ENCODE measurements at regions not wholly inside any gene's neighbourhood (a gene's known extent, or its start where the extent isn't known, plus 50 kb on each side); places are given as distances from the start of the nearest gene placed in this dataset.

DNA sequence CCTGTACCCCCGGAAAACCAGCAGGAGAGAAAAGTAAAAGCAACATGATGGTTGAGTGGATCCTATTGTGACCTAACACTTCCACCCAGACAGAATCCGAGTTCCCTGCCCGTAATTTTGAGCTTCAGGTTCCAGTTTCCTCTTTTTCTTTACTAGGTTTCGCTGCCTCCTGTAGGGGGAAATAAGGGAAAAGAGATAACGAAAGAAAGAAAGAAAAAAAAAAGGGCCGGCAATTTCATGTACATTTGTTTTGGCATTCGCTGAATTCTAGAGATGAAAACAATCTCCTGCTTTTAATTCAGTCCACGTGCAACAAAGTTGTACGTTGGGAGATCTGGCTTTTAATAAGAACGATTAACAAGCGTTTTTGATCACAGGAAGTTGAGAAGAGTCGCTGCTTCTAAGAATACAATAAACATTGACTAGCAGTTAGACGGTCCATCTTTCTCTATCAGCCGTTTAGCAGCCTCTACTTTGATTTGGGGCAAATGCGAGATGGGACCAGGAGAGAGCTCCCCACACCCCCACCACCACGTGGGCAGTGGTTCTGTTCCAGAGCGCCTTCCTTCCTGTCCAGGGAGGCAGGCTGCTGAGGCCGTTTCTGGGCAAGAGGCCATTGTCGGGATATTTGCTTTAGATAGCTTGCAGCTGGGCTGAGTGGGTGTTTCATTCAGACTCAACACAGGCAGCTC is 155.9 kb upstream of the RUNX1 start:
- Mint-ChIP-seq H3K27me3 (ENCODE audit: low read depth) (no peaks in the 10 kb centered on the region), H3K36me3 (ENCODE audit: low read depth) (no peaks in the 10 kb centered on the region), H3K4me1 (ENCODE audit: low read depth) (peaks cover 27% of the 10 kb centered on the region), H3K4me3 (peak overlapping the region; percentile 81), H3K9me3 (peaks cover 5% of the 10 kb centered on the region), H3K27ac (peak overlapping the region; percentile 69)
- DNase-seq (ENCODE audit: low spot score), result no peak

- Mint-ChIP-seq H3K27me3 (ENCODE audit: low read depth) (no peaks in the 10 kb centered on the region), H3K9me3 (no peaks in the 10 kb centered on the region), H3K4me3 (no peak overlapping the region), H3K36me3 (ENCODE audit: low read depth) (no peaks in the 10 kb centered on the region), H3K27ac (no peak overlapping the region), H3K4me1 (ENCODE audit: low read depth) (peaks cover 27% of the 10 kb centered on the region)
- no peak for DNase-seq (ENCODE audit: low spot score)
Observed at GRCh38 chr21:35204125-35204524, 155.0 kb upstream of the RUNX1 start.

DNA sequence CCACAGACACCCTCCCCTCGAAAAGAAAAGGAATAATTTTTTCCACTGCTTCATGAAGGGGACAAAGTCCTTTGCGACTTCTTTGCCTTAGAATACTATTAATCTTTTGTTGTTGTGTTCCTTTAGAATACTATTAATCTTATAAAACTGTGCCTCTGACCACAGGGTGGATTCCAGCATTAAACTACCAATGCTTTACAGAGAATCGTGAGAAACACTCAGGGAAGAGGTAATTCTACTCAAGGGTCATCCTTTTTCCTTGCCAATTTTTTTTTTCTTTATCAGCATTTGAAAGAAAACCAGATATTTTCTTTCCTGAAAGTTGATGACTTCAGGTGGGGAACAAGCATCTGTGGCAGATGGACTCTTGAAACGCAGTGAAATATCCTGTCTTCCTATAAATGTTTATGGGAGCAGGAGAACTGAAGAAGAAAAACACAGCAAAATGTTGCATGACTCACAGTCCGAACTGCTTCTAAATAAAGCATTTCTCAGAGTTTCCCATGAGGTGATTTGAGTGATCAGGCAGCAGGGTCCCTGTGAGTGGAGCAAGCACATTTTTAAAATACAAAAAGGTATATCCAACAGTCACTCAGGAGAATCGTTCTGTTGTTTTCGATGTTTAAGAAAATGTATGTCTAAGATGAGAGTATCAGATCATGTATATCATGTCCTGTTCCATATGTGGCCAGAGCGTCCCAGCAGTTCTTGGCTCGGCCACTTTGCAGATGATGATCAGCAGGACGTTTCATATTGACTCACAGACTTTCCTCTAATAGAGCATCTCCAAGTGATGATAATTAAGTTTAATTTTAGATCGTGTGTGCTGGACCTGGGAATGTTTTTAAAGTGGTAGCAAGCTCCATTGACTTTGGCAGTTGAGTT is 154.2 kb upstream of the RUNX1 start:
- no peak overlapping the region for H3K27ac Mint-ChIP-seq
- no peak overlapping the region for H3K4me3 Mint-ChIP-seq
- no peak for DNase-seq (ENCODE audit: low spot score)
- H3K36me3 Mint-ChIP-seq (ENCODE audit: low read depth), result no peaks in the 10 kb centered on the region
- peaks cover 29% of the 10 kb centered on the region for H3K4me1 Mint-ChIP-seq (ENCODE audit: low read depth)
- H3K9me3 Mint-ChIP-seq, result no peaks in the 10 kb centered on the region
- H3K27me3 Mint-ChIP-seq (ENCODE audit: low read depth), result no peaks in the 10 kb centered on the region

DNA sequence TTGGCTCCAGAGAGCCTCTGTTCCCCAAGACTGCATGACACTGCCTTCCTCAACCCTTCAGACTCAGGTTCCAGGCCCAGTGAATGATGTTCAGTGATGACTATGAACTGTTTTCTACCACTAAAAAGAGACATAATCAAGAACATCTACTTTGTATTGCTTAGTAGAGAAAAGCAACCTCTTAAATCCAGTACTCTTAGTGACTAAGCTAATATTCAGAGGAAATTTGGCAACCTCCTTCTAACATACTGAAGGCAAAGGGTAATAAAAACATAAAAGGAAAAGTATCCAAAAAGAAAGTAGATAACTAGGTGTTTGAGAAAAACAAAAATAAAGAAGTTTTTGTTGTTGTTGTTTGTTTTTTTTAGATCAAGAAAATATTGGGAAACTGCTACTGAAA is 153.3 kb upstream of the RUNX1 start:
- H3K36me3 Mint-ChIP-seq (ENCODE audit: low read depth), result no peaks in the 10 kb centered on the region
- no peak overlapping the region for H3K4me3 Mint-ChIP-seq
- no peaks in the 10 kb centered on the region for H3K27me3 Mint-ChIP-seq (ENCODE audit: low read depth)
- no peaks in the 10 kb centered on the region for H3K9me3 Mint-ChIP-seq
- DNase-seq (ENCODE audit: low spot score), result no peak
- no peak overlapping the region for H3K27ac Mint-ChIP-seq
- peaks cover 32% of the 10 kb centered on the region for H3K4me1 Mint-ChIP-seq (ENCODE audit: low read depth)

DNA sequence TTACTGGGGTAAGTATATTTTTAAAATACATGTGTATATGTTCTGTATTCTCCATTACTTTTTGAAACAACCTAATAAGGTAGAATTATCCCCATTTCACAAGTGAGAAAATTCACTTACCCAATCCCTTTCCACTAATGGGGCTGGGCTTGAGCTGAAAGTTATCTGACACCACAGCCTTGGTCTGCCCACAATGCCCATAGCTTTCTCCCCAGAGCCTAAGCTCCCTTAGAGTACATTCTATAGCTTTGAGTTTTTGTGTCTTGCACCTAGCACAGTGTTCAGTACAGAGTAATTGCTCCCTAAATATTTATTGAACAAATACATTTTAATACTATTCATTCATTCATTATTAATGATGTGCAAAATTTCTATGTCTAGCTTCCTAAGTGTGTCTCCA is 152.7 kb upstream of the RUNX1 start:
- H3K4me3 Mint-ChIP-seq, result no peak overlapping the region

GRCh38 chr21:35201288-35201687 is 152.2 kb upstream of the RUNX1 start:
- Mint-ChIP-seq H3K4me1 (ENCODE audit: low read depth) (peaks cover 28% of the 10 kb centered on the region), H3K9me3 (peaks cover 9% of the 10 kb centered on the region), H3K36me3 (ENCODE audit: low read depth) (peaks cover 5% of the 10 kb centered on the region), H3K4me3 (no peak overlapping the region), H3K27me3 (ENCODE audit: low read depth) (no peaks in the 10 kb centered on the region), H3K27ac (no peak overlapping the region)
- DNase-seq (ENCODE audit: low spot score), result no peak

More for the DNA sequence above, 152.7 kb upstream of the RUNX1 start:
- Mint-ChIP-seq H3K36me3 (ENCODE audit: low read depth) (peaks cover 5% of the 10 kb centered on the region), H3K4me1 (ENCODE audit: low read depth) (peaks cover 32% of the 10 kb centered on the region), H3K27ac (no peak overlapping the region), H3K9me3 (peaks cover 5% of the 10 kb centered on the region), H3K27me3 (ENCODE audit: low read depth) (no peaks in the 10 kb centered on the region)
- no peak for DNase-seq (ENCODE audit: low spot score)

- no peak for DNase-seq (ENCODE audit: low spot score)
- Mint-ChIP-seq H3K4me3 (no peak overlapping the region), H3K36me3 (ENCODE audit: low read depth) (peaks cover 5% of the 10 kb centered on the region), H3K4me1 (ENCODE audit: low read depth) (peaks cover 13% of the 10 kb centered on the region), H3K27me3 (ENCODE audit: low read depth) (no peaks in the 10 kb centered on the region), H3K27ac (no peak overlapping the region), H3K9me3 (peaks cover 17% of the 10 kb centered on the region)
Observed at GRCh38 chr21:35199733-35200015, 150.6 kb upstream of the RUNX1 start.

DNA sequence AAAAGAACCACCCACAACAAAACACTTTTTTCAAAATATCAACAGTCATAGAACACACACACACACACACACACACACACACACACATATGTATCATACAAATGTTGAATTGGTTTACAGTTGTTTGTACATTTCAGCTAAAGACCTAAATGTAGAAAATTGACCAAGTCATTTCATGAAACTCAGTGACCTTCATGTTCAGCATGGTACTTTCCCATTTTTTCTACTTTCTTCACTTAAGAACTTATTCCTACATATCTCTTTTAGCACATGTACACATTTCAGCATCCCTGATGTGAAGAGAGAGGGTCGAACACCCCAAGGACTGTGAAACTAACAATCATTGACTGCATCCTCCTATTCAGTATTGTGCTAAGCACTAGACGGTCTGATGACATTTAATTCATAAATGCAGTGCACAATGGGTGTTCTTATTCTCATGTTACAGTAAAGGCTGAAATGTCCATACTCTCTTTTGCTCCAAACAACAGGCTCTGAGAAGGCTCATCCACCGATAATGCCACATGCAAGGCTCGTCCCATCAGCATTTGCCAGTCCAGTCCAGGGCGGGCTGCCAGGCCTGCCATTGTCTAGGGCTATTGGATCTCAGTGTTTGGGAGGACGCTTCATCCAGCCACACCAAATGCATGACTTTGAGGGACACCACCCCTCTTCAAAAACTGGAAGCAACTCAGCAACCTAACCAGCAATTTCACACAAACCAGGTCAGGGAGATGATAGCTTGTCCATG is 150.1 kb upstream of the RUNX1 start:
- Mint-ChIP-seq H3K9me3 (peaks cover 17% of the 10 kb centered on the region), H3K4me3 (no peak overlapping the region), H3K27ac (no peak overlapping the region), H3K36me3 (ENCODE audit: low read depth) (peaks cover 5% of the 10 kb centered on the region), H3K27me3 (ENCODE audit: low read depth) (no peaks in the 10 kb centered on the region), H3K4me1 (ENCODE audit: low read depth) (peaks cover 11% of the 10 kb centered on the region)
- DNase-seq (ENCODE audit: low spot score), result no peak

- peaks cover 5% of the 10 kb centered on the region for H3K36me3 Mint-ChIP-seq (ENCODE audit: low read depth)
- H3K9me3 Mint-ChIP-seq, result peaks cover 17% of the 10 kb centered on the region
- H3K27ac Mint-ChIP-seq, result no peak overlapping the region
- no peaks in the 10 kb centered on the region for H3K27me3 Mint-ChIP-seq (ENCODE audit: low read depth)
- H3K4me1 Mint-ChIP-seq (ENCODE audit: low read depth), result peaks cover 7% of the 10 kb centered on the region
- no peak for DNase-seq (ENCODE audit: low spot score)
- H3K4me3 Mint-ChIP-seq, result no peak overlapping the region
Observed at GRCh38 chr21:35198565-35198964, 149.5 kb upstream of the RUNX1 start.

GRCh38 chr21:35197992-35198431 is 148.9 kb upstream of the RUNX1 start:
- Mint-ChIP-seq H3K36me3 (ENCODE audit: low read depth) (peaks cover 5% of the 10 kb centered on the region), H3K27ac (no peak overlapping the region), H3K27me3 (ENCODE audit: low read depth) (no peaks in the 10 kb centered on the region), H3K4me1 (ENCODE audit: low read depth) (peaks cover 5% of the 10 kb centered on the region), H3K4me3 (no peak overlapping the region), H3K9me3 (peaks cover 17% of the 10 kb centered on the region)
- no peak for DNase-seq (ENCODE audit: low spot score)

GRCh38 chr21:35197191-35197590 is 148.1 kb upstream of the RUNX1 start:
- Mint-ChIP-seq H3K36me3 (ENCODE audit: low read depth) (peaks cover 5% of the 10 kb centered on the region), H3K9me3 (peaks cover 17% of the 10 kb centered on the region), H3K27ac (no peak overlapping the region), H3K4me3 (no peak overlapping the region), H3K27me3 (ENCODE audit: low read depth) (no peaks in the 10 kb centered on the region), H3K4me1 (ENCODE audit: low read depth) (peaks cover 5% of the 10 kb centered on the region)
- DNase-seq (ENCODE audit: low spot score), result no peak

DNA sequence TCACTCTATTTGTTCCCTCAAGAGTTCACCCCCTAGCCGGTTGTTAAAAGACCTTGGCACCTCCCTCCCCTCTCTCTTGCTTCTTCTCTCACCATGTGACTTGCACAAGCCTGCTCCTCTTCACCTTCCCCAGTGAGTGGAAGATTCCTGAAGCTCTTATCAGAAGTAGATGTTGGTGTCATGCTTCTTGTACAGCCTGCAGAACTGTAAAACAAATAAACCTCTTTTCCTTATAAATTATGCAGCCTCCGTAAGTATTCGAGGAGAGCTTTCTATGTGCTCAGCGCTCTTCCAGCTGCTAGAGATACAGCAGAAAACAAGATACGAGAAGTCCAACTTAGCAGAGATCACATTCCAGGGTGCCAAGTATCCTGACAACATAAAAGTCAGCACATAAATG is 147.0 kb upstream of the RUNX1 start:
- no peak overlapping the region for H3K27ac Mint-ChIP-seq
- H3K4me1 Mint-ChIP-seq (ENCODE audit: low read depth), result peaks cover 5% of the 10 kb centered on the region
- H3K36me3 Mint-ChIP-seq (ENCODE audit: low read depth), result peaks cover 5% of the 10 kb centered on the region
- H3K27me3 Mint-ChIP-seq (ENCODE audit: low read depth), result no peaks in the 10 kb centered on the region
- DNase-seq (ENCODE audit: low spot score), result no peak
- no peak overlapping the region for H3K4me3 Mint-ChIP-seq
- peaks cover 17% of the 10 kb centered on the region for H3K9me3 Mint-ChIP-seq

DNA sequence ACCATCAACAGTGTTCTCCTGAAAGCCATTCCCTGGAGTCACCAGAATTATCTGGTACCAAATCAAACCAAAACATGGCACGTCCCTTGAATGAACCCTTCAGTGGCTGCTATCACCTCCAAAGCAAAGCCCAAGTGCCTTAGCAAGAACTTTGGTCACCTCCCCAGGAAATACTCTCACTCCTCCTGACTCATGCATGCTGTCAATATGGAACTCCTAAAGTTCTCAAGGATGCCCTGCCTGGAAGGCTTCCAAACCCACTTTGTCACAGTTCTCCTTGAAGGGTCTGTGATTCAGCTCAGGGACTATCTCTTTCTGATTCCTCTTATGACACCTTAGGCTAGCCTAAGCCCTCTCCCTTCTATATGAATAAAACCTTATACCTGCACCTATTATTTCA is 146.1 kb upstream of the RUNX1 start:
- Mint-ChIP-seq H3K4me1 (ENCODE audit: low read depth) (peaks cover 8% of the 10 kb centered on the region), H3K4me3 (no peak overlapping the region), H3K27me3 (ENCODE audit: low read depth) (no peaks in the 10 kb centered on the region), H3K27ac (no peak overlapping the region), H3K9me3 (peaks cover 17% of the 10 kb centered on the region), H3K36me3 (ENCODE audit: low read depth) (peaks cover 5% of the 10 kb centered on the region)
- DNase-seq (ENCODE audit: low spot score), result no peak

DNA sequence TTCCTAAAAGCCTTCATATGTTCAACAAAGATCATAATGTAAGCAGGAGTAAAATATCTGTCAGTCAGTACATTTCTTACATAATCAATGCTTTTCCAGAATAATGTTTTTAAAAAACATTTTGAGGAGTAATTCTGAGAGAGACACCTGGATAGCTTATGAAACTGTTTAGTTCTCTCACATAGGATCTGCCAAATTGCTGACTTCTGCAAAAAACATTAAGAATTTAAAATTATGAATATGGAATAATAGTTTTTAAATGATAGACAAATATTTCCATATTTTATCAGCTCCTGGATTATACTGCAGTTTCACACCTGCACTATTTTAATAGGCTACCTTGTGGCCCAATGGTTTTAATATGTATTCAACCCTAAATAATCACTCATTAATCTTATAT is 142.7 kb upstream of the RUNX1 start:
- H3K27me3 Mint-ChIP-seq (ENCODE audit: low read depth), result no peaks in the 10 kb centered on the region
- H3K4me3 Mint-ChIP-seq, result no peak overlapping the region
- no peak overlapping the region for H3K27ac Mint-ChIP-seq
- DNase-seq (ENCODE audit: low spot score), result no peak
- H3K4me1 Mint-ChIP-seq (ENCODE audit: low read depth), result peaks cover 3% of the 10 kb centered on the region
- no peaks in the 10 kb centered on the region for H3K36me3 Mint-ChIP-seq (ENCODE audit: low read depth)
- H3K9me3 Mint-ChIP-seq, result peaks cover 12% of the 10 kb centered on the region

Data from T-helper 2 cell treated with Interferon-gamma antibody and Interleukin-4, amounts not matched to agents 5 μg/mL and 100 μg/mL, for 36 hours (primary cell).